HG03439 (cell line): ENCODE measurements at regions not wholly inside any gene's neighbourhood (a gene's known extent, or its start where the extent isn't known, plus 50 kb on each side); places are given as distances from the start of the nearest gene placed in this dataset.
A peak's percentile ranks its signal among the peaks of the same experiment; 100 is the strongest.

Source experiments
- ATAC-seq: cut with Tn5 transposase; IDR thresholded peaks from one replicate; pipeline ENCODE4 v1.9.1; 2021; ENCODE audit warnings: mild to moderate bottlenecking, moderate library complexity; ENCODE audit not compliant: unreplicated experiment

GRCh38 chr4:137213372-137214173 lies 318.7 kb downstream of the PCDH18 start:
- no peak for ATAC-seq

GRCh38 chr4:137212601-137213000 lies 319.7 kb downstream of the PCDH18 start:
- ATAC-seq: no peak

- ATAC-seq: no peak
Observed at GRCh38 chr4:137209240-137209639, 323.1 kb downstream of the PCDH18 start.

- no peak for ATAC-seq
Observed at GRCh38 chr4:137206781-137207180, 325.5 kb downstream of the PCDH18 start.

GRCh38 chr4:137203601-137204000 lies 328.7 kb downstream of the PCDH18 start:
- ATAC-seq: no peak

- no peak for ATAC-seq
Observed at GRCh38 chr4:137200322-137200721, 332.0 kb downstream of the PCDH18 start.

GRCh38 chr4:137198791-137199190 lies 333.5 kb downstream of the PCDH18 start:
- no peak for ATAC-seq

GRCh38 chr4:137194670-137195069 lies 337.6 kb downstream of the PCDH18 start:
- ATAC-seq: no peak

GRCh38 chr4:137193564-137193963 lies 338.7 kb downstream of the PCDH18 start:
- no peak for ATAC-seq

GRCh38 chr4:137181293-137181899 lies 350.9 kb downstream of the PCDH18 start:
- ATAC-seq: no peak

- no peak for ATAC-seq
Observed at GRCh38 chr4:137180349-137180748, 351.9 kb downstream of the PCDH18 start.

- ATAC-seq: no peak
Observed at GRCh38 chr4:137156807-137157206, 375.5 kb downstream of the PCDH18 start.

- ATAC-seq: no peak
Observed at GRCh38 chr4:137156054-137156453, 376.2 kb downstream of the PCDH18 start.

GRCh38 chr4:137131201-137131600 lies 401.1 kb downstream of the PCDH18 start:
- no peak for ATAC-seq

GRCh38 chr4:137129845-137130244 lies 402.4 kb downstream of the PCDH18 start:
- ATAC-seq: no peak

- ATAC-seq: no peak
Observed at GRCh38 chr4:137129441-137129840, 402.9 kb downstream of the PCDH18 start.

GRCh38 chr4:137125011-137125410 lies 407.3 kb downstream of the PCDH18 start:
- no peak for ATAC-seq

GRCh38 chr4:137124278-137124932 lies 407.9 kb downstream of the PCDH18 start:
- peak; percentile 85 for ATAC-seq

- ATAC-seq: no peak
Observed at GRCh38 chr4:137122876-137123275, 409.4 kb downstream of the PCDH18 start.

- ATAC-seq: no peak
Observed at GRCh38 chr4:137116144-137116543, 416.1 kb downstream of the PCDH18 start.

- no peak for ATAC-seq
Observed at GRCh38 chr4:137106733-137107132, 425.6 kb downstream of the PCDH18 start.

GRCh38 chr4:137106287-137106686 lies 426.0 kb downstream of the PCDH18 start:
- no peak for ATAC-seq
